Activated gamma-delta T cell treated with anti-CD3 and anti-CD28 coated beads, Interleukin-2, amount 50 U/mL, for 16 hours (primary cell): ENCODE measurements at regions not wholly inside any gene's neighbourhood (a gene's known extent, or its start where the extent isn't known, plus 50 kb on each side); places are given as distances from the start of the nearest gene placed in this dataset.

Experiments
- DNase-seq: peaks from one replicate; pipeline ENCODE4 v3.0.0-alpha.2; 2020; ENCODE audit warnings: low read depth

DNA sequence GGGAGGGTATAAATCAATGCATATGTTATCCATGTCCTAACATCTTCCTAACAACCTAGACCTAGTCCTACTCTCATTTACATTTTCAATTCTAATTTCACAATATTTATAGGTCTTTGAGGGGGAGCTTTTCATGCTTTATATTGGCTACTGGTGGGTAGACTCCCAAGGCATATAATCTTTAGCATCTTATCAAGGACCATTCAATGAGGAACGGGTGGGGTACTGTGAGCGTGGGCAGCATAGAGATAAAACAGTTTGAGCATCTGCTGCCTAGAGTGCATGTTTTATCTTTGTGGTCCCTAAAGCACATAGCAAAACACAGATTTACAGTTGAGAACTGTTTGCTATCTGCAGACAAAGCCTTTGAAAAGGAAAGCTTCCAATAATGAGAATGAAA, 427.6 kb upstream of the WWC1 start:
- DNase-seq, result no peak

- DNase-seq, result no peak
These were observed 426.6 kb upstream of the WWC1 start for GRCh38 chr5:167864801-167865200.

DNA sequence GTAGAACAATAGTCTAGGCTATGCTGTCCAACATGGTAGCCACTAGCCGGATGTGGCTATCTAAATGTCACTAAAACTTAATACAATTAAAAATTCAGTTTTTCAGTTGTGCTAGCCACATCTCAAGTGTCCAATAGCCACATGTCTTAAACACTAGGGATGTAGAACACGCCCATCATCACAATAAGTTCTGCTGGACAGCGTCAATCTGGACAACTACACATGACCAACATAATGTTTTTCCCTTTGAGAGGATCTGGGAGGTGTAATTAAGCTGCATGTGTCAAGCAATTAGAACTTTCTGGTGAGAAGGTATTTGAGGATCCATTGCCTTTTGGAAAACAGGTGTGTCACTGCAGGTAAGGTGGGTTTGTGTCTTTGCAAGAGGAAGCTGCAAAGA, 424.6 kb upstream of the WWC1 start:
- no peak for DNase-seq

DNA sequence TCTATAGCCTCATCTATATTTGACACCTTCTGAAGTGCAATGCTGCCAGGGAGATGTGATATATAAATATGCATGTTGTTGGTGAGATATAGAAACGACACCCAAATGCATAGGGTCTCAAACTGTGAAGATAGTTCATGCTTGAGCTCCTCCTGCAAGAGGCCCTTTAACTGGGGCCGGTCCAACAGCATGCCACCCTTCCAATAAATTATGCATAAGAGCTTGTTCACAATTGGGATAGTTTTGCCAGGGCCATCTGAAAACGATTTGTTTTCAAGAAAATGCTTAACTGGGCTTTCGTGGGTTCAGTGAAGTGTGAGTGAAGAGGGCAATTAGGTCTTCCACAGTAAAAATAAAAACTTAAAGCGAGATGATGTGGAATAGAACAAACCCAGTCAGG, 424.2 kb upstream of the WWC1 start:
- DNase-seq, result no peak

DNA sequence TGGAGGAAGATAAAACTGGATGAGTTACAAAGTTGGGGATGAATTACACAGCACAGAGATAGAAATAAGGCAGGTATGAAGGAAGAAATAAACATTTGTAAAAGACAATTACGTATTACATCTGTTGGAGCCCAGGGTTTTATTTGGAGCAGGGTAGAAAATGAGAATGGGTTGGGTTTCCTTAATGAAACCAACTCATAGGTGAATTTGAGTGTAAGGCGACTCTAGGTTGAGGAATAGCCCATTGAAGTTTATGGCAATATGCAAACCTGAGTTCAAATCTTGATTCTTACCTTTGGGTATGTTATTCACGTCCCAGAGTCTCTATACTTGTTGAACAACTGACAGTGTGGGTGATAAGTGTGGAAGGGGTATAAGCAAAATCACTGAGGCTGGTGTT, 422.3 kb upstream of the WWC1 start:
- DNase-seq, result no peak

DNA sequence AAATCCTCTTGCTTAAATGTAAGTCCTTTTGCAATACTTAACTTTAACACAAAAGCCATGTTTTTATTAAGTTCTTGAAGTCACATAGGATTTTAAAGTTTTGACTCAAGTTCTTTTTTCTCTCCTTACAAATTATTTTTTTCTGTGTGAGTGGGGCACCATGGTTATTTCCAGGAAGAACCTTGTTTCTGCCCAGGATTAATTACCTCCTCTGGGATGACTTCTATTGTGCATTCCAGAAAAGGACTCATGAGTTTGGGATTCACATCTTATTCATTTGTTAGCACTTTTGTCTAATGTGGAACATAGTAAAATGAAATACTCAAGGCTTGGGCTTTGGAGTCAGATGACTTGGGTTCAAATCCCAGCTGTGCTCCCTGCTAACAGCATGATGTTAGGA, 421.4 kb upstream of the WWC1 start:
- no peak for DNase-seq

DNA sequence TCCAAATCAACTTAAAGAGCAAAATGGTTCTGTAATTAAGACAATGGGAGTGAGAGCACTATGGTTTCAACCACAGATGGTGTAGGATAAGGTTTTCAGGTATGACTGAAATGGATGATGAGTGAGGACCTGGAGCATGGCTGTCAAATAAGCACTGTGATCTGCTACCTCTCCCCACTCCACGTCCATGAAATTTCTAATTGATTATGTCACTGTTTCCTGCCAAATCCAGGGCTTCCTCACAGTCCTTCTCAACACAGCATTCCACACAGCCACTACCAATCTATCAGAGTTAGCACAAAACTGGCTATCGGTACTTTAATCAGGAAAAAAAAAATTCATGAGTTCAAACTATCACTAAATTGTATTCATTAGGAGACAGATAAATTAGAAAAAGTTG, 420.4 kb upstream of the WWC1 start:
- no peak for DNase-seq

DNA sequence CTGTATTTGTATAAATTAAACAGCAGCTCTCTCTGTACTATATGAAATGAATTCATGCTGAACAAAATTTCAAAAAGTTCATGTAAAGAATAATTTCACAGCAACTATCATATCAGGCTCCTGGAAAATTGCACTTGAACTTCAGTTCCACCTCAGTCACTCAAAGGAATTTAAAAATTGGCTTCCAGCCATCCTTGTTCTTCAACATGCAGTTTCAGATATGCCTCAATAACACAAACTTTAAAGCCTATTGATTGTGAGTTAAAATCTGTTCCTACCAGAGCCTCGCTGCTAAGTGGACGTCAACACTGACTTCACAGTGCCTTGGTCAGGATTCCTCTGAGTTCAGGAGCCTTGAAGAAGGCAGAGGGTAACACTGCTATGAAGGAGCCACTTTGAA, 418.7 kb upstream of the WWC1 start:
- no peak for DNase-seq

- DNase-seq, result no peak
These were observed 414.2 kb upstream of the WWC1 start for GRCh38 chr5:167877114-167877722.

- DNase-seq, result no peak
These were observed 413.5 kb upstream of the WWC1 start for GRCh38 chr5:167877924-167878323.

DNA sequence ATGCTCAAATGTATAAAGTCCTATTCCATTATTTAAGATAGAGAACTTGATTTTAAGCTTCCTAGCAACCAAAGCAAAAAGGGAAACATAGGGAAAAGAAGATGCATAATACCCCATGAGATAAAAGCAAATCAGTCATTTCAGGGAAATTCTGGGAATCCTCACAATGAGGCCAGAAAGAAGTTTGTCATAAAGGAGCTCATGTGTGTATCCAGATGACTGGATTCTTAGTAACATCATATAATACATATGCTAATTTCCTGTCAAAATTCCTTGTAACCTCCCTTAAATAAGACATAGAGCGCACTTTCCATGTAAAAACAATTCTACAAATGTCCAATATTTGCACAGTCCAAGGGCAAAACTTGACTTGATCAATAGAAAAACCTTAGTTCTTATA, 411.0 kb upstream of the WWC1 start:
- no peak for DNase-seq

DNA sequence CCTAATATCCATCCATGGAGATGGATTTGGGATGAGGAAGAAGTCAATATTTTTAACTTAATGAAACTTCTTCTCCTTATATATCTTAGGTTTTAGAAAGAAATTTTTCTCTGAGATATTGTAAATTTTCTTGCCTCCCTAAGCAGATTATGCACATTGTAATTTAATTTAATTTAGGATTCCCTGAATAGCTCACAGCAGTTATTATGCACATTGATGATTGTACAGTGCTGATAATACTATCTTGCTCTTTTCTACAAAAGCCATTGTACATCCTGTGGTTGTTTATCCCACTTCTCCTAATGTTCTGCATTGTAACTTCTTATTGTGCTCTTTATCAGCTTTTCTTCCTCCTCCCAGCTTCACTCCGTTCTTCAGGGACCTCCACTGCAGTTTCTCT, 410.4 kb upstream of the WWC1 start:
- DNase-seq, result no peak

DNA sequence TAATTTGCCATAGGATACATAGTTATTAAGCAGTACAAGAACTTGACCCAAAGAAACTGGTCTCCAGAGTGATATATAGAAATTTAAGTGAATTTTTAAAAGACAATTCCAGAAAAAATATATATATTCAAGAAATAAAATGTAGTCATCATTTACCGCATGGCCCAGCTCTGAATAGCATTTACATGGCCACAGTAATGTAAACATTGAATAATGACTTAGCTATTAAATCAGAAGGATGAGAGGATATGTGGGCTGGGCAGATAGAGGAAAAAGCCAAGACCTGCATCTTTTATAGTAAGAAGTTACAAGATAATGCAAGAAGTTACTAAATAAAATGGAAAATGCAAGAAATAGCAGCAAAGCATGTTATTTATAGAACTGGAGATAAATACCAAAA, 405.2 kb upstream of the WWC1 start:
- DNase-seq, result no peak

DNA sequence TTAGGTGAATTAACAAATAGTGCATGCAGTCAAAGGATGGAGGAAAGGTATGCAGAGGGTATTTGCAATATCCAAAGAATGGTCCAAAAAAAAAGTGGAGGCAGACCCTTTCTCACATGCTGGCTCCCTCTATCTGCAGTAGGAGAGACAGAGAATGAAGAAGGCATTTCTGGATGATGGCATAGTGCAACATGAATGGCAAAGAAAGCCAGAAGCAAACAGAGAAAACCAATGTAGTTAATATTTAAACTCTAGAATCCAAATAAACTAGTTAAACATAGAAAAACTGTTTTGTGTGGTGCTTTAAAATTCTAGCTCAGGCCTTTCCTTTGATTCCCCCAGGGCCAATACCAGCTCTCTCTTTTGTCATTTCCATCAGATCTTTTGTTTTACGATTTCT, 403.1 kb upstream of the WWC1 start:
- DNase-seq, result no peak

GRCh38 chr5:167889276-167889675, 402.2 kb upstream of the WWC1 start:
- DNase-seq, result no peak

DNA sequence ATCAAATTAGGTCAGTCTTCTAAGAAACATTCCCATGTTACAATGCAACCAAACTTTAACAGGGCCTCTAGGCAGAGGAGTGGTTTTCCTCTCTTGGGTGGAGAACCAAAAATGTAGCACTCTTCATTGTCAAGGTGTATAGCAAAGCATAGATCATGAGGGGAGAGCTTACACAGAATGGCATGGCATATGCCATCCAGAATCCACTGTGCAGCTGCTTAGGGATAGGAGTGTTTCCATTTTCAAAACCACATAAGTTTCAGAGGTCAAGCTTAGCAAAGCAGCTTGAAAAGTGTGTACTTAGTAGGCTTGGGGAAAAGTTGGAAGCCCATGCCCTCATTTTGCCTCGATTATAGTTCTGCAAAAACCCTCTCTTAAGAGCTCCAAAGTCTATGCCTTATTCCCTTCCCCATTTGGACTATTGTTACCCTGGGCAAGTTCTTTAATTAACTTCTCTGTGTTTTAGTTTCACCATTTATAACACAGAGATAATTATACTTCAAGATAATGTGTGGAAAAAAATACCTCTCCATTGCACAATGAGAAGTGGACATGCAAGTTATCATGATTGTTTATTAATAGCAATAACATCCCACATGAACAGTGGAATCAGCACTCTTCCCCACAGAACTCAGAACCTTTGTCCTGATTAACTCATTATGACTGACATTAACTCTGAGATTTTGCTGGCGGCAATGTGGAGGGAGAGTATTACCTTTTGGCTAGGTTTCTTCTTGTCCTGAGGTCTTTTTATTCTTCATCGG, 398.9 kb upstream of the WWC1 start:
- DNase-seq, result no peak

DNA sequence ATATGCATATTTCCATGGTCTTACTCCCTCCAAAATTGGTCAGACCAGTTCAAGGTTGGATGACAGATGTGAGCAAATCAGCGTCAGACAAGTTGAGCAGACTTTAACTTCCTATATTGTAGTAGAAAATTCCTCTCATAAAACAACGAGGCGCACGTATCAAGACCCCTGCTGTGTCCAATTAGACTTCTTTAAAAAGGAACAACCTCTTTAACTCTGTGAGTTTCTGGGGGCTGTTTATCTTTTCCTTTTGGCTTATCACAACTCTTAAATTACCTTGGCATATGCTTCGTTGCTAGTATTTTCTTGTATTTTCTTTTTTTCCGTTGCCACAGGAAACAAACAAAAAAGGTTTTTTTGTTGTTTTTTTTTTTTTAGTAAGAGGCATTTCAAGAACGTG, 398.2 kb upstream of the WWC1 start:
- DNase-seq, result no peak

DNA sequence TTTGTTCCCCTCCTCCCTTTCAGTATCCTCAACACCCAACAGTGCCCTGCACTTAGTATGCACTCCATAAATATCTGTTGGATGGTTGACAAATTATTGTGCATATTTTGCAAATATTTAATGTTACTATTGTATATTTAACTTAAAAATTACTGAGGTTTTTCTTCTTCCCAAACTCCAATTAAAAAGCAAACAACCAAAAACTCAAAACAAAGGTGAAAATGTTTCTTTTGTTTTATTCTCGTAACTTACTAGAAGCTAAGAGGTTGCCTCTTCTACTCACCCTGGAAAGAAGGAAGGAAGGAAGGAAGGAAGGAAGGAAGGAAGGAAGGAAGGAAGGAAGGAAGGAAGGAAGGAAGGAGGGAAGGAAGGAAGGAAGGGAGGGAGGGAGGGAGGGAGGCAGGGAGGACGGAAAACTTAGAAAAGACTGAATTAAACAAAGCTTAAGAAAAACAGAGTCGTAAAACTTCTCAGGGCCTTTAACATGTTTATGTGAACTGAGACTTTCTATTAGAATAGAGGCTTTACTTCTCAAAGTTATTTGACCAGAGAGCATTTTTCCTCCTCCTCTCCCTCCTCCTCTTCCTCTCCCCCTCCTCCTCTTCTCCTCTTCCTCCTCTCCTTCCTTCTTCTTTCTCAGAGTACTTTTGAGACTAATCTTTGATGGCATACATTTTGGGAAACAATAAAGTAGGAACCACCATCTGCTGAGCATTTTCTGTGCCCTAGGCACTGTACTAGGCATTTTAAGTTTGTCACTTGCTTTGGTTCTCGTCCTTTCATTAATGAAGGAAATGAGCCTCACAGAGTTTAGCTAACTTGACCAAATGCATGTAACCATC, 396.6 kb upstream of the WWC1 start:
- no peak for DNase-seq

- no peak for DNase-seq
These were observed 395.4 kb upstream of the WWC1 start for GRCh38 chr5:167895899-167896659.

GRCh38 chr5:167896814-167897213, 394.6 kb upstream of the WWC1 start:
- no peak for DNase-seq

DNA sequence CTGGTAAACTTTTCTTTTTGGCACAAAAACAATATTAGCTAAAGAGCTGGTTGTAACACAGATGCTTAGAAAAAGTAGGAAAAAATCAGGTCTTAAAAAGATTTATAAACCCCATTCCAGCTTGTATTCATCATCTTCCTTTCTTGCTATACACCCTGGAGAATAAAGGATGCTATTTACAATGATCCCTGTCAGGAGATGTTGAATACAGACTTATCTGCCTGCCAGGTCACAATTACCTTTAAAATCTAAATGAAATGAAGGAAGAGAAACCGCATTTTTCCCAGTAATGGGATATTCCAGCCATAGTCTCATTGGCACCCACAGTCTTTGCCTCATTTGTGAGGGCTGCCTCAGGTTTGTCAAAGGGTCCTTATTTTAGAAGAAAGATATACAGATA, 394.1 kb upstream of the WWC1 start:
- DNase-seq, result no peak

- no peak for DNase-seq
These were observed 392.9 kb upstream of the WWC1 start for GRCh38 chr5:167898361-167899042.
